ENCODE measurements at regions not wholly inside any gene's neighbourhood (a gene's known extent, or its start where the extent isn't known, plus 50 kb on each side); places are given as distances from the start of the nearest gene placed in this dataset.

- DNase-seq (ENCODE audit: low spot score, unreplicated experiment): no peak
- Mint-ChIP-seq H3K4me1 (ENCODE audit: low read depth) (peaks cover 4% of the 10 kb centered on the region), H3K27me3 (peaks cover 68% of the 10 kb centered on the region), H3K4me3 (ENCODE audit: low read depth) (no peak overlapping the region), H3K36me3 (ENCODE audit: insufficient read depth) (no peaks in the 10 kb centered on the region), H3K27ac (no peak overlapping the region), H3K9me3 (ENCODE audit: low read depth) (no peaks in the 10 kb centered on the region)
- TF ChIP-seq CTCF (IDR thresholded peaks at IDR 0.05; ENCODE audit: unreplicated experiment): no peak
These were observed 227.4 kb downstream of the UACA start for GRCh38 chr15:70535955-70536338.

- Mint-ChIP-seq H3K36me3 (ENCODE audit: insufficient read depth) (no peaks in the 10 kb centered on the region), H3K9me3 (ENCODE audit: low read depth) (no peaks in the 10 kb centered on the region), H3K4me1 (ENCODE audit: low read depth) (peaks cover 4% of the 10 kb centered on the region), H3K4me3 (ENCODE audit: low read depth) (no peak overlapping the region), H3K27me3 (peaks cover 66% of the 10 kb centered on the region), H3K27ac (no peak overlapping the region)
- DNase-seq (ENCODE audit: low spot score, unreplicated experiment): no peak
- no peak for TF ChIP-seq CTCF (IDR thresholded peaks at IDR 0.05; ENCODE audit: unreplicated experiment)
These were observed 228.0 kb downstream of the UACA start for GRCh38 chr15:70535071-70535954.

GRCh38 chr15:70533931-70534742, 229.2 kb downstream of the UACA start:
- Mint-ChIP-seq H3K36me3 (ENCODE audit: insufficient read depth) (no peaks in the 10 kb centered on the region), H3K27me3 (peaks cover 67% of the 10 kb centered on the region), H3K4me3 (ENCODE audit: low read depth) (no peak overlapping the region), H3K27ac (no peak overlapping the region), H3K9me3 (ENCODE audit: low read depth) (no peaks in the 10 kb centered on the region), H3K4me1 (ENCODE audit: low read depth) (peaks cover 4% of the 10 kb centered on the region)
- no peak for DNase-seq (ENCODE audit: low spot score, unreplicated experiment)
- no peak for TF ChIP-seq CTCF (IDR thresholded peaks at IDR 0.05; ENCODE audit: unreplicated experiment)

GRCh38 chr15:70532531-70533186, 230.7 kb downstream of the UACA start:
- peaks cover 68% of the 10 kb centered on the region for H3K27me3 Mint-ChIP-seq
- H3K9me3 Mint-ChIP-seq (ENCODE audit: low read depth): peaks cover 2% of the 10 kb centered on the region
- H3K4me1 Mint-ChIP-seq (ENCODE audit: low read depth): no peaks in the 10 kb centered on the region
- no peaks in the 10 kb centered on the region for H3K36me3 Mint-ChIP-seq (ENCODE audit: insufficient read depth)
- no peak overlapping the region for H3K27ac Mint-ChIP-seq
- no peak for DNase-seq (ENCODE audit: low spot score, unreplicated experiment)
- no peak for TF ChIP-seq CTCF (IDR thresholded peaks at IDR 0.05; ENCODE audit: unreplicated experiment)
- H3K4me3 Mint-ChIP-seq (ENCODE audit: low read depth): no peak overlapping the region

- TF ChIP-seq CTCF (IDR thresholded peaks at IDR 0.05; ENCODE audit: unreplicated experiment): no peak
- Mint-ChIP-seq H3K36me3 (ENCODE audit: insufficient read depth) (no peaks in the 10 kb centered on the region), H3K27me3 (peaks cover 66% of the 10 kb centered on the region), H3K9me3 (ENCODE audit: low read depth) (peaks cover 2% of the 10 kb centered on the region), H3K4me3 (ENCODE audit: low read depth) (no peak overlapping the region), H3K4me1 (ENCODE audit: low read depth) (no peaks in the 10 kb centered on the region), H3K27ac (no peak overlapping the region)
- DNase-seq (ENCODE audit: low spot score, unreplicated experiment): no peak
These were observed 231.8 kb downstream of the UACA start for GRCh38 chr15:70531576-70531975.

Data from progenitor cell of endocrine pancreas (in vitro differentiated cells).